SK-N-SH treated with all-trans-retinoic acid at 6 μM for 48 hours (cell line): ENCODE measurements at regions not wholly inside any gene's neighbourhood (a gene's known extent, or its start where the extent isn't known, plus 50 kb on each side); places are given as distances from the start of the nearest gene placed in this dataset.
A peak's percentile ranks its signal among the peaks of the same experiment; 100 is the strongest.

Source experiments
- ATAC-seq: fragments of 200-7000 bp; cut with Tn5 transposase; 3 replicates; pipeline ENCODE4 v1.9.1; 2020; ENCODE audit warnings: mild to moderate bottlenecking, moderate library complexity
- ARNTL ChIP-seq: fragments of 450-650 bp; formaldehyde crosslinking; IDR thresholded peaks from 2 replicates; pipeline ENCODE4 v1.5.0; 2020; ENCODE audit warnings: low read depth, mild to moderate bottlenecking, moderate library complexity, borderline replicate concordance
- BACH2 ChIP-seq: fragments of 250-450 bp; sonication (Bioruptor Pico); IDR thresholded peaks from 2 replicates; pipeline ENCODE4 v1.9.0; 2021; ENCODE audit warnings: mild to moderate bottlenecking, borderline replicate concordance
- CREB5 ChIP-seq: fragments of 250-450 bp; sonication (Bioruptor Pico); IDR thresholded peaks from 2 replicates; pipeline ENCODE4 v1.5.1; 2020; ENCODE audit warnings: low read depth, mild to moderate bottlenecking, moderate library complexity
- CSDC2 ChIP-seq: fragments of 250-450 bp; sonication (Bioruptor Pico); IDR thresholded peaks from 2 replicates; pipeline ENCODE4 v1.5.0; 2020; ENCODE audit warnings: mild to moderate bottlenecking, moderate library complexity
- CSRNP3 ChIP-seq: fragments of 250-450 bp; sonication (Bioruptor Pico); IDR thresholded peaks from 2 replicates; pipeline ENCODE4 v1.5.1; 2021; ENCODE audit warnings: mild to moderate bottlenecking, moderate library complexity
- ESRRG ChIP-seq: fragments of 250-450 bp; sonication (Bioruptor Pico); IDR thresholded peaks from 2 replicates; pipeline ENCODE4 v1.6.1; 2021; ENCODE audit warnings: mild to moderate bottlenecking
- ISL1 ChIP-seq: fragments of 250-450 bp; sonication (Bioruptor Pico); IDR thresholded peaks from 2 replicates; pipeline ENCODE4 v2.1.2; 2022; ENCODE audit warnings: mild to moderate bottlenecking, moderate library complexity
- OSR1 ChIP-seq: fragments of 250-450 bp; sonication (Bioruptor Pico); IDR thresholded peaks from 2 replicates; pipeline ENCODE4 v1.8.0; 2022; ENCODE audit warnings: moderate library complexity, mild to moderate bottlenecking, inconsistent platforms
- POU6F1 ChIP-seq: fragments of 250-450 bp; sonication (Bioruptor Pico); IDR thresholded peaks from 2 replicates; pipeline ENCODE4 v1.8.0; 2021; ENCODE audit warnings: low read depth, mild to moderate bottlenecking, moderate library complexity, borderline replicate concordance
- PPARA ChIP-seq: fragments of 250-450 bp; sonication (Bioruptor Pico); IDR thresholded peaks from 2 replicates; pipeline ENCODE4 v1.5.0; 2020; ENCODE audit warnings: mild to moderate bottlenecking, borderline replicate concordance
- RARB ChIP-seq: fragments of 250-450 bp; sonication (Bioruptor Pico); IDR thresholded peaks from 2 replicates; pipeline ENCODE4 v1.8.0; 2021; ENCODE audit warnings: mild to moderate bottlenecking, moderate library complexity
- SNAI2 ChIP-seq: fragments of 250-450 bp; sonication (Bioruptor Pico); IDR thresholded peaks from 2 replicates; pipeline ENCODE4 v1.5.0; 2020; ENCODE audit warnings: mild to moderate bottlenecking, moderate library complexity
- TCF4 ChIP-seq: fragments of 250-450 bp; sonication (Bioruptor Pico); IDR thresholded peaks from 2 replicates; pipeline ENCODE4 v1.8.0; 2021; ENCODE audit warnings: mild to moderate bottlenecking, moderate library complexity, borderline replicate concordance
- TOX ChIP-seq: fragments of 250-450 bp; sonication (Bioruptor Pico); IDR thresholded peaks from 2 replicates; pipeline ENCODE4 v1.8.0; 2021; ENCODE audit warnings: mild to moderate bottlenecking, moderate library complexity, borderline replicate concordance
- TSHZ2 ChIP-seq: fragments of 250-450 bp; sonication (Bioruptor Pico); IDR thresholded peaks from 2 replicates; pipeline ENCODE4 v1.5.0; 2020; ENCODE audit warnings: mild to moderate bottlenecking, moderate library complexity
- ZC3H10 ChIP-seq: fragments of 250-450 bp; sonication (Bioruptor Pico); IDR thresholded peaks from 2 replicates; pipeline ENCODE4 v1.5.1; 2021; ENCODE audit warnings: mild to moderate bottlenecking, moderate library complexity
- ZFP3 ChIP-seq: fragments of 250-450 bp; sonication (Bioruptor Pico); IDR thresholded peaks from 2 replicates; pipeline ENCODE4 v1.5.0; 2020; ENCODE audit warnings: mild to moderate bottlenecking, moderate library complexity
- ZFP30 ChIP-seq: fragments of 450-650 bp; formaldehyde crosslinking; IDR thresholded peaks from 2 replicates; pipeline ENCODE4 v1.5.0; 2022; ENCODE audit warnings: mild to moderate bottlenecking, moderate library complexity
- ZNF565 ChIP-seq: fragments of 450-650 bp; formaldehyde crosslinking; conservative IDR thresholded peaks from 2 replicates; pipeline ENCODE4 v1.5.0; 2020; ENCODE audit warnings: low read depth, mild to moderate bottlenecking, moderate library complexity
- ZNF70 ChIP-seq: fragments of 450-650 bp; formaldehyde crosslinking; IDR thresholded peaks from 2 replicates; pipeline ENCODE4 v1.5.0; 2020; ENCODE audit warnings: mild to moderate bottlenecking, moderate library complexity
- ZNF8 ChIP-seq: fragments of 450-650 bp; formaldehyde crosslinking; IDR thresholded peaks from 2 replicates; pipeline ENCODE4 v1.5.0; 2020; ENCODE audit warnings: mild to moderate bottlenecking, moderate library complexity

GRCh38 chr10:108785011-108785410 lies 1138.3 kb downstream of the XPNPEP1 start:
- no peak for ATAC-seq
- no peak for TF ChIP-seq RARB (CRISPR knock-in tag)
- TF ChIP-seq ZNF565 (CRISPR knock-in tag), result no peak
- no peak for TF ChIP-seq ZNF70 (CRISPR knock-in tag)
- TF ChIP-seq TOX (CRISPR knock-in tag), result no peak

GRCh38 chr10:108784534-108784933 lies 1138.8 kb downstream of the XPNPEP1 start:
- TF ChIP-seq CSRNP3 (CRISPR knock-in tag), result no peak
- TF ChIP-seq ZC3H10 (CRISPR knock-in tag), result no peak
- TF ChIP-seq ZNF565 (CRISPR knock-in tag), result no peak
- TF ChIP-seq TSHZ2, result no peak
- no peak for TF ChIP-seq CREB5 (CRISPR knock-in tag)
- ATAC-seq, result no peak

GRCh38 chr10:108783897-108784296 lies 1139.4 kb downstream of the XPNPEP1 start:
- no peak for TF ChIP-seq ESRRG (CRISPR knock-in tag)
- TF ChIP-seq RARB (CRISPR knock-in tag), result no peak
- no peak for TF ChIP-seq ISL1 (CRISPR knock-in tag)
- no peak for TF ChIP-seq ZC3H10 (CRISPR knock-in tag)
- TF ChIP-seq CSDC2, result no peak
- TF ChIP-seq CSRNP3 (CRISPR knock-in tag), result no peak
- no peak for TF ChIP-seq ZFP30
- no peak for TF ChIP-seq POU6F1 (CRISPR knock-in tag)
- TF ChIP-seq CREB5 (CRISPR knock-in tag), result no peak
- no peak for TF ChIP-seq TSHZ2
- TF ChIP-seq ZFP3, result no peak
- TF ChIP-seq ARNTL (CRISPR knock-in tag), result no peak
- no peak for TF ChIP-seq ZNF70 (CRISPR knock-in tag)
- no peak for TF ChIP-seq OSR1
- TF ChIP-seq PPARA (CRISPR knock-in tag), result no peak
- no peak for TF ChIP-seq SNAI2 (CRISPR knock-in tag)
- no peak for TF ChIP-seq TCF4 (CRISPR knock-in tag)
- no peak for TF ChIP-seq ZNF8 (CRISPR knock-in tag)
- TF ChIP-seq BACH2 (CRISPR knock-in tag), result no peak
- TF ChIP-seq ZNF565 (CRISPR knock-in tag), result no peak
- ATAC-seq, result peak; percentile 56
